ENCODE measurements at regions not wholly inside any gene's neighbourhood (a gene's known extent, or its start where the extent isn't known, plus 50 kb on each side); places are given as distances from the start of the nearest gene placed in this dataset.

DNA sequence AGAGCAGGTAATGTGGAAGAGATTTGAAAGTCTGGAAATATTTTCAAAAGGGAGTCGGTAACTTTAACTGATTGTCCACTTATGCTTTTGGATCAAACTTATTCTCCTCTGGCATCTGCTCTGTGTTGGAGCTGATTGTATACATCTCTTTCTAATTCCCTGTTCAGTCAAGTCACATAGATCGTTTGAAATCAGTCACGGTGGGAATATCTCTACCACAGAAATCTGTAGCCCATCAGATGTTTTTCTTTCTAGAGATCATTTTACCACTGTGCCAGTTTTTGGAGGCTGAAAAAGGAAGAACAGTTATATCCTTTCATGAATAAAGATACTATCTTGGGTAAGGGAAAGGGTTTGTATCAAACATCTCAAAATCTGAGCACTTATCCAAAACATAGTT is 1853.3 kb downstream of the EFNA5 start:
- H3K4me3 ChIP-seq (ENCODE audit: low read length): no peak overlapping the region
- no peak for DNase-seq (ENCODE audit: low read depth)
- TF ChIP-seq, protein P1, sequence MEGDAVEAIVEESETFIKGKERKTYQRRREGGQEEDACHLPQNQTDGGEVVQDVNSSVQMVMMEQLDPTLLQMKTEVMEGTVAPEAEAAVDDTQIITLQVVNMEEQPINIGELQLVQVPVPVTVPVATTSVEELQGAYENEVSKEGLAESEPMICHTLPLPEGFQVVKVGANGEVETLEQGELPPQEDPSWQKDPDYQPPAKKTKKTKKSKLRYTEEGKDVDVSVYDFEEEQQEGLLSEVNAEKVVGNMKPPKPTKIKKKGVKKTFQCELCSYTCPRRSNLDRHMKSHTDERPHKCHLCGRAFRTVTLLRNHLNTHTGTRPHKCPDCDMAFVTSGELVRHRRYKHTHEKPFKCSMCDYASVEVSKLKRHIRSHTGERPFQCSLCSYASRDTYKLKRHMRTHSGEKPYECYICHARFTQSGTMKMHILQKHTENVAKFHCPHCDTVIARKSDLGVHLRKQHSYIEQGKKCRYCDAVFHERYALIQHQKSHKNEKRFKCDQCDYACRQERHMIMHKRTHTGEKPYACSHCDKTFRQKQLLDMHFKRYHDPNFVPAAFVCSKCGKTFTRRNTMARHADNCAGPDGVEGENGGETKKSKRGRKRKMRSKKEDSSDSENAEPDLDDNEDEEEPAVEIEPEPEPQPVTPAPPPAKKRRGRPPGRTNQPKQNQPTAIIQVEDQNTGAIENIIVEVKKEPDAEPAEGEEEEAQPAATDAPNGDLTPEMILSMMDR (conservative IDR thresholded peaks at IDR 0.05; ENCODE audit: low read depth, low read length): no peak

DNA sequence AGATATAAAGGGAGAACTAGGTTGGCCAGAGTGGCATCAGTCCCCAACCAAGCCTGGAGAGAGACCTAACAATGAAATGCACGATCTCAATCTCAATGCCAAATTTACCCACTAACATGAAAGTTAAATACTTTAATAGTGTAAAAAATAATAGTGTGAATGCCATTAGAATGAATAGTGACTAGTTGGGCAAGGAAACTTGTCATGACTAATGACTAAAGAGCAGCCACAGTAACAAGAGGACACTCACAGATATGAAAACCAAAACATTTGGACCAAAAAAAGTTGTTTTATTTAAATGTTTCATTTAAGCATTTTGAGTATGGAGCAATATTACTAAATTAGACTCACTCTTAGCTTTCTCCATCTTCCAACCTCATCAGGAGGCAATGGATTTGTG is 1853.8 kb downstream of the EFNA5 start:
- H3K4me3 ChIP-seq (ENCODE audit: low read length): no peak overlapping the region
- no peak for DNase-seq (ENCODE audit: low read depth)
- TF ChIP-seq, protein P1 (conservative IDR thresholded peaks at IDR 0.05; ENCODE audit: low read depth, low read length): no peak

DNA sequence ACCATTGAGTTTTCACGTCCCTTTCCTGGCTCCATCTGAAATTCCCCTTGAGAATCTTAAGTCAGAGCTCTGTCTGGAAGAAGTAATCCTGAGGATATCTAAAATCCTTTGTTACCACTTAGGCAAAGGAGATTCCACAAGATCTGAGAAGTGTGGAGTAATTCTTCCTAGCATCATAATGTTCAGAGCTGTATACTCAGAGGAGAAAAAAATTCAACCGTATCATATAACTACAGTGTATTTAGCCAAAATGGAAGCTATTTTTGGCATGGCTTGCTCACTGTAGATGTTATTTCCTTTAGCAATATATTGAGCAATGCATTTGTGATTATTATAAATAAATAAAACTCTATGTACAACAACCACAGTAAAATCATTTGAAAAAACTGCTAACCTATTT is 1858.4 kb downstream of the EFNA5 start:
- TF ChIP-seq, protein P1 (conservative IDR thresholded peaks at IDR 0.05; ENCODE audit: low read depth, low read length): no peak
- no peak for DNase-seq (ENCODE audit: low read depth)
- H3K4me3 ChIP-seq (ENCODE audit: low read length): no peak overlapping the region

DNA sequence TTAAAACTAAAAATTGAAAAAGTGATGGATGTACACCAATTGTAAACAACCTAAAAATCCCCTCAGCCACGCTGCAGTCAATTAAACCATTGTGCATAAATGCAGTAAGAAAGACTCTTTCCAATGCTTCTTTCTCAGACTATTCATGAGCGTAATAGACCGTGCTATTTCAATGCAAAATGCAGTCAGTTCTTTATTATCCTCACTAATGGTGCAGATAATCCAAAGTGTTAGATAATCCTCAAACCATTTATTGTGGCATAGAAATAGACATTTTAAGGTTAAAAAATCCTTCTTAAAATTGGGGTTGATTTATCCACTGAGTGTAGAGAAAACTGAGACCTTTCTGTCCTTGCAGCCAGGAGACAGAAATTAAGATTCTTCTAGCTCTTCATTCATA is 1862.8 kb downstream of the EFNA5 start:
- TF ChIP-seq, protein P1 (conservative IDR thresholded peaks at IDR 0.05; ENCODE audit: low read depth, low read length): no peak
- H3K4me3 ChIP-seq (ENCODE audit: low read length): no peak overlapping the region
- DNase-seq (ENCODE audit: low read depth): no peak

DNA sequence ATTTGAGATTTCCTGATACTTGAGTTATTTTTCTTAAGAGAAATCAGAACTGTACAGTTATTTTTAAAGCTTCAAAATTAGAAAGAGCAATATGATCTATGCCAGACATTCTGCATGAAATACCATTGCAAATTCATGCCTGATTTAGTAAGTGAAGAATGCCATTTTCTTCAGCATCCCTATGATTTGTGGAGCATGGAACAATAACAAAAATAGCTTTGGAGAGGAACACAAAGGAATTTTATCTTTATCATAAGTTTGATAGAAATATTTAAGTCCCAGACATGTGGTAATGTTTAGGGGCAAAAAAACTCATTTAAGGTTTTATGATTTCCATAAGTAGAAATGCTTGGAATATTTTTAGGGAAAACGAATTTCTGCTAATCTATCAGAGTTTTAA is 1863.4 kb downstream of the EFNA5 start:
- DNase-seq (ENCODE audit: low read depth): no peak
- TF ChIP-seq, protein P1 (conservative IDR thresholded peaks at IDR 0.05; ENCODE audit: low read depth, low read length): no peak
- H3K4me3 ChIP-seq (ENCODE audit: low read length): no peak overlapping the region

DNA sequence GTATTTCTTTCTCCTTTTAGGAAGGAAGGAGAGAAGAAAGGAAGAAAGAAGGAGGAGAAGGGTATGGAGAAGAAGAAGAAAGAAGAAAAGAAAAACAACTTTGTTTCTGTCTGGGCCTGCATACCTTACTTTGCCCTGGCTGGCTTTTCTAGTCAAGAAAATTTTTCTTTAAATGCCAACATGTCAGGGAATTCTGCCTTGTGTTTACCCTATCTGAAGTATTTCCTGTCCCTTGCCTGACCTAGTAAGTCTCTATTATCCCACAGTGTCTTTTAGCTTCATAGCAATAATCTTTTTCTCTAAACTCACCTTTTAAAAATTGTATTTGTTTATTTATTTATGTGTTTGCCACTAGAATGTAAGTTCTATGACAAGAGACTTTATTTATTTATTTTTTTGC is 1864.1 kb downstream of the EFNA5 start:
- H3K4me3 ChIP-seq (ENCODE audit: low read length): no peak overlapping the region
- no peak for DNase-seq (ENCODE audit: low read depth)
- TF ChIP-seq, protein P1 (conservative IDR thresholded peaks at IDR 0.05; ENCODE audit: low read depth, low read length): no peak

DNA sequence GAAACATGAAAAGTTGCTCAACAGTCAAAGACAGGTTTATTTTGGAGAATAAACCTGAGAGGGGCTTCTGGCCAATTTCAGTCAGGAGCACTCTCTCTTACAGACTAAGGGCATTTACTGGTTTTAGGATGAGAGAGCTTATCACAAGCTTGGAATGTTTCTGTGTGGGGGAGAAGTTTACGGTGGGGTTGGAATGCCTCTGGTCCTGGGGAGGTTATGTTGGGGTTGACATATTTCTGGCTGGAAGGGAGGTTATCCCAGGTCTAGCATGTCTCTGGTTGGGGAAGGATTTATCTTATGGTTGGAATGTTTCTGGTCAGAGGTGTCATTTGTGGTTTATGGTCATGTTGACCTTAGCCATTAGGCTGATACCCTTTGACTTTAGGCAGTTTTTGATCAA is 1867.3 kb downstream of the EFNA5 start:
- TF ChIP-seq, protein P1 (conservative IDR thresholded peaks at IDR 0.05; ENCODE audit: low read depth, low read length): no peak
- no peak for DNase-seq (ENCODE audit: low read depth)
- no peak overlapping the region for H3K4me3 ChIP-seq (ENCODE audit: low read length)
